GM19043 (cell line): ENCODE measurements at regions not wholly inside any gene's neighbourhood (a gene's known extent, or its start where the extent isn't known, plus 50 kb on each side); places are given as distances from the start of the nearest gene placed in this dataset.
A peak's percentile ranks its signal among the peaks of the same experiment; 100 is the strongest.
"Not testable (repeated sequence)": the region's sequence is repeated elsewhere in the genome, so short reads cannot be mapped to it uniquely, and the experiment has no call there.

Experiments
- ATAC-seq: cut with Tn5 transposase; IDR thresholded peaks from one replicate; pipeline ENCODE4 v1.9.1; 2021; ENCODE audit warnings: low read depth; ENCODE audit not compliant: unreplicated experiment

GRCh38 chr15:44848859-44849258 lies 107.6 kb upstream of the TERB2 start:
- not testable (repeated sequence) for ATAC-seq

GRCh38 chr15:44849701-44850403 lies 106.6 kb upstream of the TERB2 start:
- ATAC-seq: not testable (repeated sequence)

- peak; percentile 66 for ATAC-seq
These were observed 103.1 kb upstream of the TERB2 start for GRCh38 chr15:44853304-44853950.

GRCh38 chr15:44854696-44855095 lies 101.8 kb upstream of the TERB2 start:
- not testable (repeated sequence) for ATAC-seq

GRCh38 chr15:44856284-44856683 lies 100.2 kb upstream of the TERB2 start:
- not testable (repeated sequence) for ATAC-seq

- not testable (repeated sequence) for ATAC-seq
These were observed 99.2 kb upstream of the TERB2 start for GRCh38 chr15:44857164-44857710.

GRCh38 chr15:44859088-44859487 lies 97.4 kb upstream of the TERB2 start:
- ATAC-seq: not testable (repeated sequence)

GRCh38 chr15:44860168-44860567 lies 96.3 kb upstream of the TERB2 start:
- ATAC-seq: not testable (repeated sequence)

GRCh38 chr15:44861439-44861910 lies 95.0 kb upstream of the TERB2 start:
- no peak for ATAC-seq

GRCh38 chr15:44861917-44862316 lies 94.6 kb upstream of the TERB2 start:
- ATAC-seq: no peak

GRCh38 chr15:44862866-44863265 lies 93.6 kb upstream of the TERB2 start:
- ATAC-seq: not testable (repeated sequence)

- not testable (repeated sequence) for ATAC-seq
These were observed 88.4 kb upstream of the TERB2 start for GRCh38 chr15:44868100-44868499.

GRCh38 chr15:44870125-44870524 lies 86.4 kb upstream of the TERB2 start:
- not testable (repeated sequence) for ATAC-seq

- no peak for ATAC-seq
These were observed 83.4 kb upstream of the TERB2 start for GRCh38 chr15:44873103-44873502.

- ATAC-seq: no peak
These were observed 77.4 kb upstream of the TERB2 start for GRCh38 chr15:44879066-44879465.

- peak; percentile 66 for ATAC-seq
These were observed 74.0 kb upstream of the TERB2 start for GRCh38 chr15:44882499-44882968.

GRCh38 chr15:44883199-44883877 lies 73.1 kb upstream of the TERB2 start:
- no peak for ATAC-seq

- not testable (repeated sequence) for ATAC-seq
These were observed 57.4 kb upstream of the TERB2 start for GRCh38 chr15:44898890-44899651.

GRCh38 chr15:44899775-44900174 lies 56.7 kb upstream of the TERB2 start:
- ATAC-seq: not testable (repeated sequence)

GRCh38 chr15:44900796-44901195 lies 55.7 kb upstream of the TERB2 start:
- not testable (repeated sequence) for ATAC-seq
